Breast epithelium (tissue), 4 donors: ENCODE measurements at regions not wholly inside any gene's neighbourhood (a gene's known extent, or its start where the extent isn't known, plus 50 kb on each side); places are given as distances from the start of the nearest gene placed in this dataset.

Source experiments
- DNase-seq, 2 donors: peaks; one replicate each; pipeline ENCODE4 v3.0.0-alpha.2; 2019; ENCODE audit warnings: low spot score in 2 of 2
- H3K27ac ChIP-seq, 2 donors: fragments of 200-600 bp; sonication (generic) in 1 of 2; one replicate each; pipeline ENCODE4 v1.5.1; 2016 to 2019; ENCODE audit warnings: mild to moderate bottlenecking in 1 of 2
- H3K27me3 ChIP-seq, 2 donors: fragments of 200-600 bp; sonication (generic) in 1 of 2; one replicate each; pipeline versions ENCODE4 v1.5.1 to v1.6.0; 2017 to 2019; ENCODE audit warnings: control low read depth in 1 of 2, mild to moderate bottlenecking in 1 of 2
- H3K36me3 ChIP-seq: fragments of 200-600 bp; one replicate; pipeline ENCODE4 v1.5.1; 2019
- H3K4me1 ChIP-seq, 2 donors: fragments of 200-600 bp; sonication (generic); one replicate each; pipeline ENCODE4 v1.5.1; 2016 to 2019; ENCODE audit warnings: control low read depth in 1 of 2
- H3K4me3 ChIP-seq, 3 donors: fragments of 200-600 bp; sonication (generic); 1 replicate in 2 of 3; 2 replicates in 1 of 3; pipeline ENCODE4 v1.5.1; 2016 to 2019; ENCODE audit warnings: mild to moderate bottlenecking in 3 of 3, moderate library complexity in 2 of 3
- H3K9me3 ChIP-seq, 2 donors: fragments of 200-600 bp; sonication (generic) in 1 of 2; one replicate each; pipeline ENCODE4 v1.5.1; 2016 to 2019; ENCODE audit warnings: control low read depth in 1 of 2
- CTCF ChIP-seq, 3 donors: fragments of 450-650 bp; IDR thresholded peaks; one replicate each; pipeline ENCODE4 v1.5.1; 2016 to 2017; ENCODE audit warnings: antibody characterized with exemption in 3 of 3, mild to moderate bottlenecking in 3 of 3, moderate library complexity in 3 of 3
- POLR2A ChIP-seq: fragments of 450-650 bp; IDR thresholded peaks from one replicate; pipeline ENCODE4 v1.6.1; 2016; ENCODE audit warnings: antibody characterized with exemption, mild to moderate bottlenecking, moderate library complexity
- POLR2AphosphoS5 ChIP-seq, 3 donors: sonication (generic); formaldehyde crosslinking; IDR thresholded peaks; one replicate each; pipeline ENCODE4 v1.6.1; 2017; ENCODE audit warnings: antibody characterized with exemption in 3 of 3
- intact Hi-C: fragments of 100-400 bp; cut with DNase I; formaldehyde crosslinking; loops from one replicate; pipeline ENCODE4 v1.15.1; 2023; ENCODE audit warnings: low total_unique reads

GRCh38 chr9:108675708-108676107 lies 180.1 kb downstream of the ACTL7B start:
- Histone ChIP-seq H3K9me3 (no peaks in the 10 kb centered on the region), H3K36me3 (no peaks in the 10 kb centered on the region), H3K27me3 (no peaks in the 10 kb centered on the region), H3K4me1 (no peaks in the 10 kb centered on the region), H3K27ac (no peak overlapping the region), H3K4me3 (no peak overlapping the region)
- DNase-seq = no peak
- intact Hi-C loops = no loop called here
- TF ChIP-seq POLR2AphosphoS5 (IDR thresholded peaks at IDR 0.05) (no peak), POLR2A (no peak), CTCF (IDR thresholded peaks at IDR 0.05) (no peak)

GRCh38 chr9:108674766-108675530 lies 180.8 kb downstream of the ACTL7B start:
- Histone ChIP-seq H3K36me3 (no peaks in the 10 kb centered on the region), H3K27ac (no peak overlapping the region), H3K9me3 (no peaks in the 10 kb centered on the region), H3K4me1 (no peaks in the 10 kb centered on the region), H3K4me3 (no peak overlapping the region), H3K27me3 (no peaks in the 10 kb centered on the region)
- DNase-seq = no peak
- TF ChIP-seq CTCF (IDR thresholded peaks at IDR 0.05) (no peak), POLR2A (no peak), POLR2AphosphoS5 (IDR thresholded peaks at IDR 0.05) (no peak)
- intact Hi-C loops = no loop called here

GRCh38 chr9:108673386-108673785 lies 182.4 kb downstream of the ACTL7B start:
- Histone ChIP-seq H3K27ac (no peak overlapping the region), H3K36me3 (no peaks in the 10 kb centered on the region), H3K4me1 (no peaks in the 10 kb centered on the region), H3K27me3 (no peaks in the 10 kb centered on the region), H3K9me3 (no peaks in the 10 kb centered on the region), H3K4me3 (no peak overlapping the region)
- intact Hi-C loops = no loop called here
- no peak for TF ChIP-seq POLR2A
- no peak for TF ChIP-seq CTCF (IDR thresholded peaks at IDR 0.05)
- no peak for TF ChIP-seq POLR2AphosphoS5 (IDR thresholded peaks at IDR 0.05)
- DNase-seq = no peak

- no peak for DNase-seq
- intact Hi-C loops = no loop called here
- no peaks in the 10 kb centered on the region for H3K27me3 ChIP-seq
These were observed 183.2 kb downstream of the ACTL7B start for GRCh38 chr9:108672475-108673190.

More at GRCh38 chr9:108672475-108673190, 183.2 kb downstream of the ACTL7B start:
- no peaks in the 10 kb centered on the region for H3K36me3 ChIP-seq
- no peak for TF ChIP-seq POLR2AphosphoS5 (IDR thresholded peaks at IDR 0.05)
- TF ChIP-seq CTCF (IDR thresholded peaks at IDR 0.05) = no peak
- TF ChIP-seq POLR2A = no peak
- H3K4me3 ChIP-seq = no peak overlapping the region
- no peaks in the 10 kb centered on the region for H3K4me1 ChIP-seq
- H3K9me3 ChIP-seq = no peaks in the 10 kb centered on the region
- H3K27ac ChIP-seq = no peak overlapping the region
